ENCODE measurements at regions not wholly inside any gene's neighbourhood (a gene's known extent, or its start where the extent isn't known, plus 50 kb on each side); places are given as distances from the start of the nearest gene placed in this dataset.

GRCh38 chr6:40077736-40078135 is 143.5 kb upstream of the MOCS1 start:
- no peak overlapping the region for H3K27ac Mint-ChIP-seq (ENCODE audit: unreplicated experiment)
- FAIRE-seq: no peak
- H4K20me1 ChIP-seq (ENCODE audit: insufficient read depth, low read length): no peaks in the 10 kb centered on the region

GRCh38 chr6:40077315-40077714 is 143.1 kb upstream of the MOCS1 start:
- H3K9ac ChIP-seq (ENCODE audit: low read length): no peak overlapping the region
- Mint-ChIP-seq H3K27ac (ENCODE audit: unreplicated experiment) (no peak overlapping the region), H3K36me3 (ENCODE audit: low read depth, unreplicated experiment) (no peaks in the 10 kb centered on the region), H3K27me3 (ENCODE audit: low read depth, unreplicated experiment) (peaks cover 41% of the 10 kb centered on the region), H3K9me3 (ENCODE audit: unreplicated experiment) (no peaks in the 10 kb centered on the region), H3K4me3 (ENCODE audit: unreplicated experiment) (no peak overlapping the region), H3K4me1 (ENCODE audit: low read depth, unreplicated experiment) (no peaks in the 10 kb centered on the region)
- H3K36me3 ChIP-seq (ENCODE audit: insufficient read depth, low read length): no peaks in the 10 kb centered on the region
- no peaks in the 10 kb centered on the region for H3K79me2 ChIP-seq (ENCODE audit: insufficient read depth, low read length)
- no peak overlapping the region for H3K4me2 ChIP-seq (ENCODE audit: low read length)
- no peak for FAIRE-seq
- peaks cover 3% of the 10 kb centered on the region for H3K9me3 ChIP-seq (ENCODE audit: insufficient read depth, low read depth, low read length)
- DNase-seq (ENCODE audit: low read depth): no peak
- no peaks in the 10 kb centered on the region for H3K27me3 ChIP-seq (ENCODE audit: insufficient read depth, low read length)
- no peak overlapping the region for H3K4me3 ChIP-seq (ENCODE audit: insufficient read depth, low read depth, low read length)
- no peaks in the 10 kb centered on the region for H3K4me1 ChIP-seq (ENCODE audit: insufficient read depth, low read length)
- no peak overlapping the region for H3K27ac ChIP-seq (ENCODE audit: low read depth, low read length)
- no peaks in the 10 kb centered on the region for H4K20me1 ChIP-seq (ENCODE audit: insufficient read depth, low read length)
- H2AFZ ChIP-seq (ENCODE audit: low read depth, low read length): no peak overlapping the region
- no peak for TF ChIP-seq EZH2 (IDR thresholded peaks at IDR 0.05; ENCODE audit: insufficient read depth, low read length)
- TF ChIP-seq CTCF (IDR thresholded peaks at IDR 0.05; ENCODE audit: insufficient read depth, low read depth, low read length): no peak

More at GRCh38 chr6:40077736-40078135, 143.5 kb upstream of the MOCS1 start:
- H3K4me1 ChIP-seq (ENCODE audit: insufficient read depth, low read length): no peaks in the 10 kb centered on the region
- DNase-seq (ENCODE audit: low read depth): no peak
- H2AFZ ChIP-seq (ENCODE audit: low read depth, low read length): no peak overlapping the region
- H3K27me3 Mint-ChIP-seq (ENCODE audit: low read depth, unreplicated experiment): peaks cover 44% of the 10 kb centered on the region
- TF ChIP-seq EZH2 (IDR thresholded peaks at IDR 0.05; ENCODE audit: insufficient read depth, low read length): no peak
- no peak for TF ChIP-seq CTCF (IDR thresholded peaks at IDR 0.05; ENCODE audit: insufficient read depth, low read depth, low read length)
- H3K79me2 ChIP-seq (ENCODE audit: insufficient read depth, low read length): no peaks in the 10 kb centered on the region
- H3K4me1 Mint-ChIP-seq (ENCODE audit: low read depth, unreplicated experiment): no peaks in the 10 kb centered on the region
- H3K9me3 ChIP-seq (ENCODE audit: insufficient read depth, low read depth, low read length): peaks cover 3% of the 10 kb centered on the region
- no peak overlapping the region for H3K4me2 ChIP-seq (ENCODE audit: low read length)
- H3K36me3 Mint-ChIP-seq (ENCODE audit: low read depth, unreplicated experiment): no peaks in the 10 kb centered on the region
- H3K4me3 Mint-ChIP-seq (ENCODE audit: unreplicated experiment): no peak overlapping the region
- no peaks in the 10 kb centered on the region for H3K9me3 Mint-ChIP-seq (ENCODE audit: unreplicated experiment)
- H3K27ac ChIP-seq (ENCODE audit: low read depth, low read length): no peak overlapping the region
- H3K27me3 ChIP-seq (ENCODE audit: insufficient read depth, low read length): no peaks in the 10 kb centered on the region
- H3K36me3 ChIP-seq (ENCODE audit: insufficient read depth, low read length): no peaks in the 10 kb centered on the region
- H3K9ac ChIP-seq (ENCODE audit: low read length): no peak overlapping the region
- H3K4me3 ChIP-seq (ENCODE audit: insufficient read depth, low read depth, low read length): no peak overlapping the region

- no peak for TF ChIP-seq CTCF (IDR thresholded peaks at IDR 0.05; ENCODE audit: insufficient read depth, low read depth, low read length)
- no peak for TF ChIP-seq EZH2 (IDR thresholded peaks at IDR 0.05; ENCODE audit: insufficient read depth, low read length)
- no peaks in the 10 kb centered on the region for H3K36me3 Mint-ChIP-seq (ENCODE audit: low read depth, unreplicated experiment)
- Histone ChIP-seq H3K36me3 (ENCODE audit: insufficient read depth, low read length) (no peaks in the 10 kb centered on the region), H3K27me3 (ENCODE audit: insufficient read depth, low read length) (no peaks in the 10 kb centered on the region), H3K4me1 (ENCODE audit: insufficient read depth, low read length) (no peaks in the 10 kb centered on the region), H3K9ac (ENCODE audit: low read length) (no peak overlapping the region), H4K20me1 (ENCODE audit: insufficient read depth, low read length) (no peaks in the 10 kb centered on the region), H3K27ac (ENCODE audit: low read depth, low read length) (no peak overlapping the region), H3K4me2 (ENCODE audit: low read length) (no peak overlapping the region), H2AFZ (ENCODE audit: low read depth, low read length) (no peak overlapping the region), H3K79me2 (ENCODE audit: insufficient read depth, low read length) (no peaks in the 10 kb centered on the region), H3K4me3 (ENCODE audit: insufficient read depth, low read depth, low read length) (no peak overlapping the region), H3K9me3 (ENCODE audit: insufficient read depth, low read depth, low read length) (peaks cover 3% of the 10 kb centered on the region)
- no peak overlapping the region for H3K27ac Mint-ChIP-seq (ENCODE audit: unreplicated experiment)
- no peak for DNase-seq (ENCODE audit: low read depth)
- no peaks in the 10 kb centered on the region for H3K9me3 Mint-ChIP-seq (ENCODE audit: unreplicated experiment)
- no peak for FAIRE-seq
- peaks cover 29% of the 10 kb centered on the region for H3K27me3 Mint-ChIP-seq (ENCODE audit: low read depth, unreplicated experiment)
- H3K4me3 Mint-ChIP-seq (ENCODE audit: unreplicated experiment): no peak overlapping the region
- no peaks in the 10 kb centered on the region for H3K4me1 Mint-ChIP-seq (ENCODE audit: low read depth, unreplicated experiment)
Measured at GRCh38 chr6:40075056-40075590, 140.9 kb upstream of the MOCS1 start.

Data from astrocyte (in vitro differentiated cells and primary cell).